ENCODE measurements at regions not wholly inside any gene's neighbourhood (a gene's known extent, or its start where the extent isn't known, plus 50 kb on each side); places are given as distances from the start of the nearest gene placed in this dataset.
A peak's percentile ranks its signal among the peaks of the same experiment; 100 is the strongest.
"Not testable (repeated sequence)": the region's sequence is repeated elsewhere in the genome, so short reads cannot be mapped to it uniquely, and the experiment has no call there.

DNA sequence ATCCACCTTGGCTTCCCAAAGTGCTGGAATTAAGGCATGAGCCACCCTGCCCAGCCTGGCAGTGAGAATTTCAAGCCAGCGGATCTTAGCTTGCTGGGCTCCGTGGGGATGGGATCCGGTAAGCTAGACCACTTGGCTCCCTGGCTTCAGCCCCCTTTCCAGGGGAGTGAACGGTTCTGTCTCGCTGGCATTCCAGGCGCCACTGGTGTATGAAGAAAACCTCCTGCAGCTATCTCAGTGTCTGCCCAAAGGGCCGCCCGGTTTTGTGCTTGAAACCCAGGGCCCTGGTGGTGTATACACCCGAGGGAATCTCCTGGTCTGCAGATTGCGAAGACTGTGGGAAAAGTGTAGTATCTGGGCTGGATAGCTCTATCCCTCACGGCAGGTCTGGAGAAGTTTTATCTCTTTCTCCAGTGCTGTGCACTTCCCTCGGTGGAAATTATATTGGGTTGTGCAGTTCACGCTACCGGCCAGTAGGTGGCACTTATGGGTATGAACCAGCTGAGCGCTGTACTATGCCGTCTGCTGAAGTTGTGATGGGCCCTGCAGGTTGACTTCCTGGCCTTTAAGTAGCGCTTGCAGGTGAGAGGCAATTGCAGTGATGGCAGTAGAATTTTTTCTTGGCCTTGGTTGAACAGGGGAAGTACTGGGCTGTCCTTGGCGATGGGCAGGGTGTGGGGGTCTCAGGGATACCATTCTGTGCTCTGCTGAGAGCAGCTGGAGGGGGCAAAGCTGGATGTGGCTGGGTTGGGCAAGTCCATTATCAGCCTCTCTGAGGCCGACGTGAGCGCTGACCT, 138.0 kb upstream of the MTPN start:
- TF ChIP-seq ZNF384 (IDR thresholded peaks at IDR 0.05) (no peak), ELF4 (IDR thresholded peaks at IDR 0.05) (no peak), HDGF (IDR thresholded peaks at IDR 0.05; ENCODE audit: borderline replicate concordance) (no peak), SUZ12 (IDR thresholded peaks at IDR 0.05) (no peak), CTBP1 (IDR thresholded peaks at IDR 0.05; ENCODE audit: borderline replicate concordance) (no peak), TARDBP (IDR thresholded peaks at IDR 0.05) (no peak), L3MBTL2 (conservative IDR thresholded peaks at IDR 0.05) (no peak), FOXM1 (IDR thresholded peaks at IDR 0.05; ENCODE audit: borderline replicate concordance) (no peak), SP1 (IDR thresholded peaks at IDR 0.05) (no peak), ARNT (IDR thresholded peaks at IDR 0.05) (no peak), FOXK2 (IDR thresholded peaks at IDR 0.05) (no peak)
- TF ChIP-seq, protein P1, sequence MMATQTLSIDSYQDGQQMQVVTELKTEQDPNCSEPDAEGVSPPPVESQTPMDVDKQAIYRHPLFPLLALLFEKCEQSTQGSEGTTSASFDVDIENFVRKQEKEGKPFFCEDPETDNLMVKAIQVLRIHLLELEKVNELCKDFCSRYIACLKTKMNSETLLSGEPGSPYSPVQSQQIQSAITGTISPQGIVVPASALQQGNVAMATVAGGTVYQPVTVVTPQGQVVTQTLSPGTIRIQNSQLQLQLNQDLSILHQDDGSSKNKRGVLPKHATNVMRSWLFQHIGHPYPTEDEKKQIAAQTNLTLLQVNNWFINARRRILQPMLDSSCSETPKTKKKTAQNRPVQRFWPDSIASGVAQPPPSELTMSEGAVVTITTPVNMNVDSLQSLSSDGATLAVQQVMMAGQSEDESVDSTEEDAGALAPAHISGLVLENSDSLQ (IDR thresholded peaks at IDR 0.05) = no peak
- DNase-seq (ENCODE audit: extremely low spot score) = peak; percentile 79
- ChIA-PET CTCF (interaction anchor here (0.6 to 1.4 kb wide), 10 partner anchors 9 to 1176 kb away, joined by 3 to 6 read pairs (median 3); no protein-coding TSS in a partner anchor), POLR2A (no interaction called here)

GRCh38 chr7:136114467-136114866, 137.3 kb upstream of the MTPN start:
- DNase-seq (ENCODE audit: extremely low spot score); POLR2A ChIA-PET: not testable (repeated sequence)
- CTCF ChIA-PET = interaction anchor here (0.6 to 1.4 kb wide), 9 partner anchors 9 to 757 kb away, joined by 3 to 6 read pairs (median 3); no protein-coding TSS in a partner anchor

DNA sequence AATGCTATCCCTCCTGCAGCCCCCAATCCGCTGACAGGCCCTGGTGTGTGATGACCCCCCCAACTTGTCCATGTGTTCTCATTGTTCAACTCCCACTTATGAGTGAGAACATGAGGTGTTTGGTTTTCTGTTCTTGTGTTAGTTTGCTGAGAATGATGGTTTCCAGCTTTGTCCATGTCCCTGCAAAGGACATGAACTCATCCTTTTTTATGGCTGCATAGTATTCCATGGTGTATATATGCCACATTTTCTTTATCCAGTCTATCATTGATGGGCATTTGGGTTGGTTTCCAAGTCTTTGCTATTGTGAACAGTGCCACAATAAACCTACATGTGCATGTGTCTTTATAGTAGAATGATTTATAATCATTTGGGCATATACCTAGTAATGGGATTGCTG, 131.9 kb upstream of the MTPN start:
- CTCF ChIA-PET; DNase-seq (ENCODE audit: extremely low spot score); POLR2A ChIA-PET: not testable (repeated sequence)

GRCh38 chr7:136105191-136105590, 128.0 kb upstream of the MTPN start:
- ChIA-PET POLR2A (no interaction called here), CTCF (no interaction called here)
- TF ChIP-seq ARNT (IDR thresholded peaks at IDR 0.05) (no peak), TARDBP (IDR thresholded peaks at IDR 0.05) (no peak), BHLHE40 (IDR thresholded peaks at IDR 0.05; ENCODE audit: borderline replicate concordance) (no peak), CTBP1 (IDR thresholded peaks at IDR 0.05; ENCODE audit: borderline replicate concordance) (no peak), FOXK2 (IDR thresholded peaks at IDR 0.05) (no peak), SP1 (IDR thresholded peaks at IDR 0.05) (no peak), FOXM1 (IDR thresholded peaks at IDR 0.05; ENCODE audit: borderline replicate concordance) (no peak), ELF4 (IDR thresholded peaks at IDR 0.05) (no peak), ZNF384 (IDR thresholded peaks at IDR 0.05) (no peak), FOXA1 (IDR thresholded peaks at IDR 0.05) (no peak), NFRKB (IDR thresholded peaks at IDR 0.05) (no peak), LEF1 (IDR thresholded peaks at IDR 0.05; ENCODE audit: borderline replicate concordance) (no peak), SUZ12 (IDR thresholded peaks at IDR 0.05) (no peak), HDGF (IDR thresholded peaks at IDR 0.05; ENCODE audit: borderline replicate concordance) (no peak), L3MBTL2 (conservative IDR thresholded peaks at IDR 0.05) (no peak)
- TF ChIP-seq, protein P1 (IDR thresholded peaks at IDR 0.05) = no peak
- DNase-seq (ENCODE audit: extremely low spot score) = no peak

DNA sequence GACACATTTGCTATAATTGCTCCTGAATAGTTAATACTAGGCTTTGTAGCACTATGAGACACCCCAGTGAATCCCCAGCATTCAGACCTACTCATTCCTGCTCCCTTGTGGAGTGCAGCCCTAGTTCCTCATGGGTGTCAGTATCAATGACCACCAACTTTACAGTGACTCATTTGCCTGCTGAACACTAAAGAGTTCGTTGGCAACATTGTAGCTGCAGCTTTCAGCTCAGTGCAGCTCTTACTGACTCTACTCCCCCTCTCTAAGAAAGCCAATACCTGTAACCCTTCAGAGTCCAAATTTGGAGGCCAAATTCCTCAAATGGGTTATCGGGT, 127.1 kb upstream of the MTPN start:
- DNase-seq (ENCODE audit: extremely low spot score) = no peak
- CTCF ChIA-PET = no interaction called here
- POLR2A ChIA-PET = no interaction called here
- no peak for TF ChIP-seq FOXM1 (IDR thresholded peaks at IDR 0.05; ENCODE audit: borderline replicate concordance)
- no peak for TF ChIP-seq NFRKB (IDR thresholded peaks at IDR 0.05)
- TF ChIP-seq CTBP1 (IDR thresholded peaks at IDR 0.05; ENCODE audit: borderline replicate concordance) = no peak
- TF ChIP-seq FOXK2 (IDR thresholded peaks at IDR 0.05) = no peak
- no peak for TF ChIP-seq L3MBTL2 (conservative IDR thresholded peaks at IDR 0.05)
- no peak for TF ChIP-seq SUZ12 (IDR thresholded peaks at IDR 0.05)
- TF ChIP-seq ZNF384 (IDR thresholded peaks at IDR 0.05) = no peak
- TF ChIP-seq FOXA1 (IDR thresholded peaks at IDR 0.05) = no peak
- TF ChIP-seq, protein P1 (IDR thresholded peaks at IDR 0.05) = no peak
- no peak for TF ChIP-seq SP1 (IDR thresholded peaks at IDR 0.05)
- no peak for TF ChIP-seq ELF4 (IDR thresholded peaks at IDR 0.05)
- TF ChIP-seq LEF1 (IDR thresholded peaks at IDR 0.05; ENCODE audit: borderline replicate concordance) = no peak
- no peak for TF ChIP-seq BHLHE40 (IDR thresholded peaks at IDR 0.05; ENCODE audit: borderline replicate concordance)
- TF ChIP-seq HDGF (IDR thresholded peaks at IDR 0.05; ENCODE audit: borderline replicate concordance) = no peak
- TF ChIP-seq ARNT (IDR thresholded peaks at IDR 0.05) = no peak
- TF ChIP-seq TARDBP (IDR thresholded peaks at IDR 0.05) = no peak

GRCh38 chr7:136103545-136104268, 126.5 kb upstream of the MTPN start:
- POLR2A ChIA-PET = no interaction called here
- DNase-seq (ENCODE audit: extremely low spot score) = no peak
- TF ChIP-seq L3MBTL2 (conservative IDR thresholded peaks at IDR 0.05) (no peak), TARDBP (IDR thresholded peaks at IDR 0.05) (no peak), ZNF384 (IDR thresholded peaks at IDR 0.05) (no peak), FOXK2 (IDR thresholded peaks at IDR 0.05) (no peak), CTBP1 (IDR thresholded peaks at IDR 0.05; ENCODE audit: borderline replicate concordance) (no peak), HDGF (IDR thresholded peaks at IDR 0.05; ENCODE audit: borderline replicate concordance) (no peak), ELF4 (IDR thresholded peaks at IDR 0.05) (no peak), SUZ12 (IDR thresholded peaks at IDR 0.05) (no peak), NFRKB (IDR thresholded peaks at IDR 0.05) (no peak), BHLHE40 (IDR thresholded peaks at IDR 0.05; ENCODE audit: borderline replicate concordance) (no peak), FOXA1 (IDR thresholded peaks at IDR 0.05) (no peak), LEF1 (IDR thresholded peaks at IDR 0.05; ENCODE audit: borderline replicate concordance) (no peak), FOXM1 (IDR thresholded peaks at IDR 0.05; ENCODE audit: borderline replicate concordance) (no peak), SP1 (IDR thresholded peaks at IDR 0.05) (no peak), ARNT (IDR thresholded peaks at IDR 0.05) (no peak)
- TF ChIP-seq, protein P1 (IDR thresholded peaks at IDR 0.05) = no peak
- CTCF ChIA-PET = no interaction called here

Data from HEK293T (cell line).